H9 (cell line): ENCODE measurements at regions not wholly inside any gene's neighbourhood (a gene's known extent, or its start where the extent isn't known, plus 50 kb on each side); places are given as distances from the start of the nearest gene placed in this dataset.
"Not testable (repeated sequence)": the region's sequence is repeated elsewhere in the genome, so short reads cannot be mapped to it uniquely, and the experiment has no call there.

Source experiments
- DNase-seq: peaks from one replicate; pipeline ENCODE4 v3.0.0-alpha.2; 2017
- H2AFZ ChIP-seq: one replicate; pipeline ENCODE4 v1.6.1; 2013; ENCODE audit warnings: mild to moderate bottlenecking, low read length, control low read depth, moderate library complexity
- H2AK5ac ChIP-seq: 2 replicates; pipeline ENCODE4 v1.6.1; 2013; ENCODE audit warnings: low read length, control low read depth, mixed read lengths; ENCODE audit not compliant: insufficient read length
- H2BK120ac ChIP-seq: one replicate; pipeline ENCODE4 v1.6.1; 2013; ENCODE audit warnings: low read depth, mild to moderate bottlenecking, low read length, control low read depth, inconsistent platforms; ENCODE audit not compliant: poor library complexity, severe bottlenecking
- H2BK12ac ChIP-seq: 2 replicates; pipeline ENCODE4 v1.6.1; 2013; ENCODE audit warnings: low read length, control low read depth, mixed read lengths, low read depth; ENCODE audit not compliant: insufficient read length
- H2BK15ac ChIP-seq: 2 replicates; pipeline ENCODE4 v1.6.1; 2013; ENCODE audit warnings: low read depth, low read length, control low read depth
- H2BK20ac ChIP-seq: one replicate; pipeline ENCODE4 v1.6.1; 2013; ENCODE audit warnings: low read depth, mild to moderate bottlenecking, low read length, control low read depth, inconsistent platforms; ENCODE audit not compliant: poor library complexity, severe bottlenecking
- H2BK5ac ChIP-seq: 2 replicates; pipeline ENCODE4 v1.6.1; 2013; ENCODE audit warnings: low read length, control low read depth, mixed read lengths; ENCODE audit not compliant: insufficient read length
- H3K14ac ChIP-seq: 2 replicates; pipeline ENCODE4 v1.6.1; 2013; ENCODE audit warnings: low read length, control low read depth; ENCODE audit not compliant: insufficient read depth
- H3K18ac ChIP-seq: 2 replicates; pipeline ENCODE4 v1.6.1; 2013; ENCODE audit warnings: low read depth, mild to moderate bottlenecking, mixed read lengths, low read length, control low read depth; ENCODE audit not compliant: insufficient read length
- H3K23ac ChIP-seq: 2 replicates; pipeline ENCODE4 v1.6.1; 2013; ENCODE audit warnings: low read length, control low read depth, mixed read lengths, low read depth; ENCODE audit not compliant: insufficient read length
- H3K23me2 ChIP-seq: 2 replicates; pipeline ENCODE4 v1.6.1; 2013; ENCODE audit warnings: low read depth, mild to moderate bottlenecking, mixed read lengths, low read length, control low read depth; ENCODE audit not compliant: insufficient read length, poor library complexity, severe bottlenecking
- H3K27ac ChIP-seq: 2 replicates; pipeline ENCODE4 v1.5.1; 2013; ENCODE audit warnings: low read length, control low read depth, mixed read lengths, low read depth; ENCODE audit not compliant: insufficient read length
- H3K27me3 ChIP-seq: 2 replicates; pipeline ENCODE4 v1.6.1; 2013; ENCODE audit warnings: low read length, control low read depth, inconsistent platforms; ENCODE audit not compliant: insufficient read depth
- H3K4ac ChIP-seq: 2 replicates; pipeline ENCODE4 v1.6.1; 2013; ENCODE audit warnings: low read depth, mild to moderate bottlenecking, control low read depth, inconsistent platforms, low read length, moderate library complexity
- H3K4me1 ChIP-seq: 2 replicates; pipeline ENCODE4 v1.6.1; 2013; ENCODE audit warnings: low read length, control low read depth, inconsistent platforms; ENCODE audit not compliant: insufficient read depth
- H3K4me2 ChIP-seq: 2 replicates; pipeline ENCODE4 v1.6.1; 2013; ENCODE audit warnings: low read length, control low read depth, mixed read lengths; ENCODE audit not compliant: insufficient read length, insufficient read depth
- H3K56ac ChIP-seq: 2 replicates; pipeline ENCODE4 v1.6.1; 2013; ENCODE audit warnings: low read depth, mild to moderate bottlenecking, mixed read lengths, low read length, control low read depth; ENCODE audit not compliant: insufficient read length
- H3K79me1 ChIP-seq: 2 replicates; pipeline ENCODE4 v1.6.1; 2013; ENCODE audit warnings: low read depth, mild to moderate bottlenecking, moderate library complexity, low read length, control low read depth, inconsistent platforms; ENCODE audit not compliant: insufficient read depth, poor library complexity, severe bottlenecking
- H3K79me2 ChIP-seq: 2 replicates; pipeline ENCODE4 v1.6.1; 2013; ENCODE audit warnings: low read length, control low read depth, inconsistent platforms; ENCODE audit not compliant: insufficient read depth
- H3K9ac ChIP-seq: 2 replicates; pipeline ENCODE4 v1.6.1; 2013; ENCODE audit warnings: low read length, control low read depth, mixed read lengths; ENCODE audit not compliant: insufficient read length; ENCODE audit errors: extremely low read depth
- H3K9me3 ChIP-seq: one replicate; pipeline ENCODE4 v1.6.1; 2013; ENCODE audit warnings: low read depth, low read length, inconsistent platforms; ENCODE audit not compliant: control insufficient read depth
- H3T11ph ChIP-seq: one replicate; pipeline ENCODE4 v1.6.1; 2013; ENCODE audit warnings: mild to moderate bottlenecking, low read length, control low read depth, inconsistent platforms
- H4K20me1 ChIP-seq: one replicate; pipeline ENCODE4 v1.6.1; 2013; ENCODE audit not compliant: control insufficient read depth, insufficient read length, insufficient read depth
- H4K5ac ChIP-seq: 2 replicates; pipeline ENCODE4 v1.6.1; 2013; ENCODE audit warnings: low read depth, mild to moderate bottlenecking, mixed read lengths, low read length, control low read depth; ENCODE audit not compliant: insufficient read length
- H4K8ac ChIP-seq: replicated peaks from 2 replicates; pipeline ENCODE4 v1.6.1; 2013; ENCODE audit warnings: low read length, control low read depth, mixed read lengths, low read depth; ENCODE audit not compliant: insufficient read length
- H4K91ac ChIP-seq: 2 replicates; pipeline ENCODE4 v1.6.1; 2013; ENCODE audit warnings: low read depth, mild to moderate bottlenecking, moderate library complexity, mixed read lengths, low read length, control low read depth; ENCODE audit not compliant: insufficient read length
- H3K27ac Mint-ChIP-seq, 3 experiments: 2 replicates in 2 of 3; 3 replicates in 1 of 3; pipeline ENCODE4 v1.8.0; 2020 to 2021; ENCODE audit warnings: mixed read lengths in 3 of 3, mild to moderate bottlenecking in 1 of 3, moderate library complexity in 1 of 3
- H3K27me3 Mint-ChIP-seq: 2 replicates; pipeline ENCODE4 v1.8.0; 2021; ENCODE audit warnings: low read depth, mild to moderate bottlenecking, moderate library complexity, mixed read lengths
- H3K36me3 Mint-ChIP-seq, 3 experiments: 2 replicates in 2 of 3; 3 replicates in 1 of 3; pipeline ENCODE4 v1.8.0; 2020 to 2021; ENCODE audit warnings: low read depth in 3 of 3, mixed read lengths in 3 of 3; ENCODE audit not compliant: insufficient read depth in 1 of 3
- H3K4me1 Mint-ChIP-seq, 2 experiments: 2 replicates each; pipeline ENCODE4 v1.8.0; 2020; ENCODE audit warnings: mixed read lengths in 2 of 2
- H3K4me3 Mint-ChIP-seq, 2 experiments: 2 replicates in 1 of 2; 3 replicates in 1 of 2; pipeline ENCODE4 v1.8.0; 2020 to 2021; ENCODE audit warnings: mild to moderate bottlenecking in 2 of 2, mixed read lengths in 2 of 2, moderate library complexity in 1 of 2
- H3K9me3 Mint-ChIP-seq, 2 experiments: 2 replicates in 1 of 2; 3 replicates in 1 of 2; pipeline ENCODE4 v1.8.0; 2020; ENCODE audit warnings: mild to moderate bottlenecking in 2 of 2, mixed read lengths in 2 of 2, moderate library complexity in 1 of 2
- CTCF ChIP-seq: fragments of 200-600 bp; sonication (generic); conservative IDR thresholded peaks from 3 replicates; pipeline ENCODE4 v1.8.0; 2021; ENCODE audit warnings: antibody characterized with exemption, mild to moderate bottlenecking
- WGBS: extraction: QIAGEN DNeasy Blood & Tissue Kit; methylation state at CpG from one replicate; pipeline ENCODE4 v1.1.7; 2013; ENCODE audit warnings: missing lambda C conversion rate, low lambda C conversion rate, mixed read lengths; ENCODE audit not compliant: insufficient read length; ENCODE audit errors: extremely low coverage; 5-methylcytosine and 5-hydroxymethylcytosine counted together

GRCh38 chr22:49340406-49340805 is 487.3 kb downstream of the BRD1 start:
- Histone ChIP-seq H3K79me1 (no peaks in the 10 kb centered on the region), H4K91ac (no peak overlapping the region), H4K20me1 (no peaks in the 10 kb centered on the region), H3K23me2 (no peaks in the 10 kb centered on the region), H3K9ac (no peak overlapping the region), H2BK20ac (peak overlapping the region; percentile 26), H3K27ac (no peak overlapping the region), H2BK120ac (no peak overlapping the region), H3K18ac (no peak overlapping the region), H2BK12ac (no peak overlapping the region), H2AK5ac (no peak overlapping the region), H3K79me2 (no peaks in the 10 kb centered on the region), H3K4me2 (no peak overlapping the region), H3K4ac (no peak overlapping the region), H2BK5ac (no peak overlapping the region), H3K14ac (no peak overlapping the region), H3T11ph (no peak overlapping the region), H2BK15ac (no peak overlapping the region), H3K4me1 (no peaks in the 10 kb centered on the region), H3K56ac (no peak overlapping the region), H3K9me3 (no peaks in the 10 kb centered on the region), H2AFZ (no peak overlapping the region), H3K27me3 (no peaks in the 10 kb centered on the region), H4K8ac (no peak overlapping the region), H3K23ac (no peak overlapping the region), H4K5ac (no peak overlapping the region)
- peaks cover 22% of the 10 kb centered on the region for H3K27me3 Mint-ChIP-seq
- H3K36me3 Mint-ChIP-seq, result no peaks in the 10 kb centered on the region
- no peak for DNase-seq
- no peak overlapping the region for H3K4me3 Mint-ChIP-seq
- peaks cover 5 to 16% of the 10 kb centered on the region in 2 experiments for H3K4me1 Mint-ChIP-seq
- no peak overlapping the region for H3K27ac Mint-ChIP-seq
- no peaks in the 10 kb centered on the region for H3K9me3 Mint-ChIP-seq
- no peak for TF ChIP-seq CTCF
- no CpG with 5 or more reads among the region's 8 CpGs for WGBS

GRCh38 chr22:49336483-49336882 is 491.2 kb downstream of the BRD1 start:
- H3K56ac ChIP-seq, H2AFZ ChIP-seq, H2BK5ac ChIP-seq, H3K9me3 Mint-ChIP-seq, H3K36me3 Mint-ChIP-seq, H2BK120ac ChIP-seq, H3K23me2 ChIP-seq, H3K79me1 ChIP-seq, H4K8ac ChIP-seq, H3K79me2 ChIP-seq, H2BK12ac ChIP-seq, H3K9ac ChIP-seq, H3K4me2 ChIP-seq, H2AK5ac ChIP-seq, H2BK15ac ChIP-seq, H3K9me3 ChIP-seq, H3K14ac ChIP-seq, H3K27ac Mint-ChIP-seq, H4K20me1 ChIP-seq, H3K27ac ChIP-seq, H2BK20ac ChIP-seq, H3K18ac ChIP-seq, H4K91ac ChIP-seq, H3K4me3 Mint-ChIP-seq, H3K4ac ChIP-seq, H4K5ac ChIP-seq, H3K4me1 ChIP-seq, DNase-seq, H3K27me3 ChIP-seq, H3T11ph ChIP-seq, H3K23ac ChIP-seq: not testable (repeated sequence)
- WGBS, result no CpG with 5 or more reads among the region's 10 CpGs
- Mint-ChIP-seq H3K27me3 (peaks cover 18% of the 10 kb centered on the region), H3K4me1 (peaks cover 7 to 14% of the 10 kb centered on the region in 2 experiments)
